HG03135 (cell line): ENCODE measurements at regions not wholly inside any gene's neighbourhood (a gene's known extent, or its start where the extent isn't known, plus 50 kb on each side); places are given as distances from the start of the nearest gene placed in this dataset.
"Not testable (repeated sequence)": the region's sequence is repeated elsewhere in the genome, so short reads cannot be mapped to it uniquely, and the experiment has no call there.

ENCODE experiments used
- ATAC-seq: cut with Tn5 transposase; IDR thresholded peaks from one replicate; pipeline ENCODE4 v1.9.1; 2021; ENCODE audit warnings: mild to moderate bottlenecking, moderate library complexity; ENCODE audit not compliant: unreplicated experiment

GRCh38 chr2:17258861-17259260 is 259.4 kb downstream of the RAD51AP2 start:
- ATAC-seq = no peak

GRCh38 chr2:17257189-17257909 is 260.9 kb downstream of the RAD51AP2 start:
- ATAC-seq = no peak

GRCh38 chr2:17255071-17255470 is 263.2 kb downstream of the RAD51AP2 start:
- no peak for ATAC-seq

- no peak for ATAC-seq
These were observed 263.8 kb downstream of the RAD51AP2 start for GRCh38 chr2:17254421-17254820.

- ATAC-seq = no peak
These were observed 266.0 kb downstream of the RAD51AP2 start for GRCh38 chr2:17252258-17252657.

- ATAC-seq = no peak
These were observed 267.1 kb downstream of the RAD51AP2 start for GRCh38 chr2:17251171-17251570.

- no peak for ATAC-seq
These were observed 269.0 kb downstream of the RAD51AP2 start for GRCh38 chr2:17249249-17249648.

GRCh38 chr2:17245906-17246305 is 272.3 kb downstream of the RAD51AP2 start:
- ATAC-seq = no peak

GRCh38 chr2:17242813-17243485 is 275.3 kb downstream of the RAD51AP2 start:
- no peak for ATAC-seq

- no peak for ATAC-seq
These were observed 278.7 kb downstream of the RAD51AP2 start for GRCh38 chr2:17239550-17239949.

GRCh38 chr2:17235167-17235566 is 283.1 kb downstream of the RAD51AP2 start:
- no peak for ATAC-seq

GRCh38 chr2:17232776-17233556 is 285.3 kb downstream of the RAD51AP2 start:
- no peak for ATAC-seq

GRCh38 chr2:17231394-17231965 is 286.8 kb downstream of the RAD51AP2 start:
- no peak for ATAC-seq

GRCh38 chr2:17229414-17229813 is 288.8 kb downstream of the RAD51AP2 start:
- ATAC-seq = no peak

- ATAC-seq = no peak
These were observed 289.8 kb downstream of the RAD51AP2 start for GRCh38 chr2:17228461-17228860.

GRCh38 chr2:17227856-17228255 is 290.4 kb downstream of the RAD51AP2 start:
- no peak for ATAC-seq

GRCh38 chr2:17226941-17227490 is 291.2 kb downstream of the RAD51AP2 start:
- ATAC-seq = no peak

GRCh38 chr2:17223211-17223610 is 295.0 kb downstream of the RAD51AP2 start:
- no peak for ATAC-seq

- no peak for ATAC-seq
These were observed 309.7 kb downstream of the RAD51AP2 start for GRCh38 chr2:17208511-17208910.

- no peak for ATAC-seq
These were observed 311.5 kb downstream of the RAD51AP2 start for GRCh38 chr2:17206771-17207170.

GRCh38 chr2:17204214-17204613 is 314.0 kb downstream of the RAD51AP2 start:
- ATAC-seq = not testable (repeated sequence)
